ENCODE measurements at regions not wholly inside any gene's neighbourhood (a gene's known extent, or its start where the extent isn't known, plus 50 kb on each side); places are given as distances from the start of the nearest gene placed in this dataset.
"Not testable (repeated sequence)": the region's sequence is repeated elsewhere in the genome, so short reads cannot be mapped to it uniquely, and the experiment has no call there.

GRCh38 chr3:144843099-144843498 is 871.5 kb downstream of the DIPK2A start:
- ChIA-PET CTCF (no interaction called here), POLR2A (no interaction called here)
- no peak for DNase-seq (ENCODE audit: extremely low spot score)
- no peak for TF ChIP-seq CTCF (IDR thresholded peaks at IDR 0.05; ENCODE audit: control extremely low read depth, extremely low read depth, low read depth, missing control alignments)

GRCh38 chr3:144852999-144853398 is 881.4 kb downstream of the DIPK2A start:
- TF ChIP-seq CTCF (IDR thresholded peaks at IDR 0.05; ENCODE audit: control extremely low read depth, extremely low read depth, low read depth, missing control alignments) = no peak
- DNase-seq (ENCODE audit: extremely low spot score) = no peak
- POLR2A ChIA-PET = no interaction called here
- CTCF ChIA-PET = no interaction called here

GRCh38 chr3:144854020-144854419 is 882.4 kb downstream of the DIPK2A start:
- DNase-seq (ENCODE audit: extremely low spot score); CTCF ChIA-PET; POLR2A ChIA-PET: not testable (repeated sequence)

GRCh38 chr3:144859161-144859560 is 887.5 kb downstream of the DIPK2A start:
- ChIA-PET POLR2A (no interaction called here), CTCF (no interaction called here)
- DNase-seq (ENCODE audit: extremely low spot score) = no peak
- no peak for TF ChIP-seq CTCF (IDR thresholded peaks at IDR 0.05; ENCODE audit: control extremely low read depth, extremely low read depth, low read depth, missing control alignments)

GRCh38 chr3:144864646-144865045 is 893.0 kb downstream of the DIPK2A start:
- no peak for DNase-seq (ENCODE audit: extremely low spot score)
- ChIA-PET POLR2A (no interaction called here), CTCF (interaction anchor here (1.2 kb wide), 1 partner anchor 16 kb away, joined by 3 read pairs; no protein-coding TSS in a partner anchor)
- TF ChIP-seq CTCF (IDR thresholded peaks at IDR 0.05; ENCODE audit: control extremely low read depth, extremely low read depth, low read depth, missing control alignments) = no peak

GRCh38 chr3:144865948-144866347 is 894.3 kb downstream of the DIPK2A start:
- ChIA-PET CTCF (no interaction called here), POLR2A (no interaction called here)
- no peak for DNase-seq (ENCODE audit: extremely low spot score)
- TF ChIP-seq CTCF (IDR thresholded peaks at IDR 0.05; ENCODE audit: control extremely low read depth, extremely low read depth, low read depth, missing control alignments) = no peak

- ChIA-PET CTCF (no interaction called here), POLR2A (interaction anchor here (0.6 kb wide), 1 partner anchor 895 kb away, joined by 3 read pairs; no protein-coding TSS in a partner anchor)
- TF ChIP-seq CTCF (IDR thresholded peaks at IDR 0.05; ENCODE audit: control extremely low read depth, extremely low read depth, low read depth, missing control alignments) = no peak
- no peak for DNase-seq (ENCODE audit: extremely low spot score)
Measured at GRCh38 chr3:144866476-144866875, 894.9 kb downstream of the DIPK2A start.

Data from GM10248 (cell line).